Bronchial epithelial cell (primary cell): ENCODE measurements at regions not wholly inside any gene's neighbourhood (a gene's known extent, or its start where the extent isn't known, plus 50 kb on each side); places are given as distances from the start of the nearest gene placed in this dataset.

ENCODE experiments used
- DNase-seq: peaks from one replicate; pipeline ENCODE4 v3.0.0-alpha.2; 2010; ENCODE audit warnings: low read depth
- FAIRE-seq: peaks from 2 replicates; lab custom pipeline; 2011; peaks lifted over from hg19 to GRCh38; lab: Jason Lieb, UNC
- H3K27me3 ChIP-seq: 2 replicates; pipeline ENCODE4 v1.5.1; 2011; ENCODE audit warnings: low read length; ENCODE audit not compliant: control insufficient read depth, insufficient read depth
- H3K36me3 ChIP-seq: 2 replicates; pipeline ENCODE4 v1.5.1; 2011; ENCODE audit warnings: low read length; ENCODE audit not compliant: control insufficient read depth, insufficient read depth
- H3K4me3 ChIP-seq: 2 replicates; pipeline ENCODE4 v1.5.1; 2011; ENCODE audit warnings: mild to moderate bottlenecking, low read depth, low read length, control low read depth
- TF ChIP-seq, protein P1 (sequence below): IDR thresholded peaks from 2 replicates; pipeline ENCODE4 v1.5.1; 2011; ENCODE audit warnings: mild to moderate bottlenecking, moderate library complexity, low read length, control low read depth, inconsistent platforms; ENCODE audit not compliant: insufficient read depth, severe bottlenecking

DNA sequence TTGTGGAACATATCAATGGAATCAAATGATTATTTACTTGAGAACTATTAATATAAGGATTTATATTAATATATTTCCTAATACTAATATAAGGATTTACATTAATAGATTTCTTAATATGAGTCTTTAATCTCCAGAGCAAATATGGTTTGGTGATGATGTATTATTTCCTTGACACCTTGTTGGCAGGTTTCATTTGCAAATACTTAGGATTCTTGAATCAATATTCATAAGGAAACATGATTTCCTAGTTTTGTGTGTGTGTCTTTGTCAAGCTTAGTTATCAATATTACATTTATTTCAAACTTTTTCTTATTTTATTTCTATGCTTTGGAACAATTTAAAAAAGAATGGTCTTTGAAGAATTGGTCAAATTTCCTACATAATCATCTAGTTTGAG is 138.5 kb downstream of the RAB38 start:
- no peak for FAIRE-seq
- Histone ChIP-seq H3K4me3 (no peak overlapping the region), H3K36me3 (no peaks in the 10 kb centered on the region), H3K27me3 (no peaks in the 10 kb centered on the region)
- DNase-seq, result peak; percentile 57
- TF ChIP-seq, protein P1, sequence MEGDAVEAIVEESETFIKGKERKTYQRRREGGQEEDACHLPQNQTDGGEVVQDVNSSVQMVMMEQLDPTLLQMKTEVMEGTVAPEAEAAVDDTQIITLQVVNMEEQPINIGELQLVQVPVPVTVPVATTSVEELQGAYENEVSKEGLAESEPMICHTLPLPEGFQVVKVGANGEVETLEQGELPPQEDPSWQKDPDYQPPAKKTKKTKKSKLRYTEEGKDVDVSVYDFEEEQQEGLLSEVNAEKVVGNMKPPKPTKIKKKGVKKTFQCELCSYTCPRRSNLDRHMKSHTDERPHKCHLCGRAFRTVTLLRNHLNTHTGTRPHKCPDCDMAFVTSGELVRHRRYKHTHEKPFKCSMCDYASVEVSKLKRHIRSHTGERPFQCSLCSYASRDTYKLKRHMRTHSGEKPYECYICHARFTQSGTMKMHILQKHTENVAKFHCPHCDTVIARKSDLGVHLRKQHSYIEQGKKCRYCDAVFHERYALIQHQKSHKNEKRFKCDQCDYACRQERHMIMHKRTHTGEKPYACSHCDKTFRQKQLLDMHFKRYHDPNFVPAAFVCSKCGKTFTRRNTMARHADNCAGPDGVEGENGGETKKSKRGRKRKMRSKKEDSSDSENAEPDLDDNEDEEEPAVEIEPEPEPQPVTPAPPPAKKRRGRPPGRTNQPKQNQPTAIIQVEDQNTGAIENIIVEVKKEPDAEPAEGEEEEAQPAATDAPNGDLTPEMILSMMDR, result no peak

DNA sequence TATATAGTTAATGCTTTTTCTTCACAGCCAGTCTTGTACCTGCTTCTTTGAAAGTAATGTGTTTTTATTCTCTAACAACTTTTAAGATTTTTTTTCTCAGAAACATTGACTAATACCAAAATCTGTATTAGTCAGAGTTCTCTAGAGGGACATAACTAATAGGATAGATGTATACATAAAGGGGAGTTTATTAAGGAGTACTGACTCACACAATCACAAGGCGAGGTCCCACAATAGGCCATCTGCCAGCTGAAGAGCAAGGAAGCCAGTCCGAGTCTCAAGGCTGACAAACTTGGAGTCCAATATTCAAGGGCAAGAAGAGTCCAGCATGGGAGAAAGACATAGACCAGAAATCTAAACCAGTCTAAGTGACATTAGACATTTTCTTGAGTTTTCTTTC is 140.0 kb downstream of the RAB38 start:
- no peak for FAIRE-seq
- Histone ChIP-seq H3K4me3 (no peak overlapping the region), H3K36me3 (no peaks in the 10 kb centered on the region), H3K27me3 (no peaks in the 10 kb centered on the region)
- TF ChIP-seq, protein P1, result no peak
- peak; percentile 69 for DNase-seq

DNA sequence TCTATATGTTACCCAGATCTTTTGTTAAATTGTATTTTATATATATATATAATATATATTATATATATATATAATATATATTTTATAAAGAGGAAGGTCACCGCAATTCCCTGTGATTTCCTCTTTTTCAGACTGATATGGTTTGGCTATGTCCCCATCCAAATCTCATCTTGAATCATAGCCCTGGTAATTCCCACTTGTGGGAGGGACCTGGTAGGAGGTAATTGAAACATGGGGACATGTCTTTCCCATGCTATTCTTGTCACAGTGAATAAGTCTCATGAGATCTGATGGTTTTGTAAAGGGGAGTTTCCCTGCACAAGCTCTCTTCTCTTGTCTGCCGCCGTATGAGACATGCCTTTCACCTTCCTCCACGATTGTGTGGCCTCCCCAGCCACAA is 157.6 kb downstream of the RAB38 start:
- TF ChIP-seq, protein P1, result no peak
- H3K27me3 ChIP-seq, result no peaks in the 10 kb centered on the region
- DNase-seq, result no peak
- no peaks in the 10 kb centered on the region for H3K36me3 ChIP-seq
- no peak for FAIRE-seq
- no peak overlapping the region for H3K4me3 ChIP-seq

DNA sequence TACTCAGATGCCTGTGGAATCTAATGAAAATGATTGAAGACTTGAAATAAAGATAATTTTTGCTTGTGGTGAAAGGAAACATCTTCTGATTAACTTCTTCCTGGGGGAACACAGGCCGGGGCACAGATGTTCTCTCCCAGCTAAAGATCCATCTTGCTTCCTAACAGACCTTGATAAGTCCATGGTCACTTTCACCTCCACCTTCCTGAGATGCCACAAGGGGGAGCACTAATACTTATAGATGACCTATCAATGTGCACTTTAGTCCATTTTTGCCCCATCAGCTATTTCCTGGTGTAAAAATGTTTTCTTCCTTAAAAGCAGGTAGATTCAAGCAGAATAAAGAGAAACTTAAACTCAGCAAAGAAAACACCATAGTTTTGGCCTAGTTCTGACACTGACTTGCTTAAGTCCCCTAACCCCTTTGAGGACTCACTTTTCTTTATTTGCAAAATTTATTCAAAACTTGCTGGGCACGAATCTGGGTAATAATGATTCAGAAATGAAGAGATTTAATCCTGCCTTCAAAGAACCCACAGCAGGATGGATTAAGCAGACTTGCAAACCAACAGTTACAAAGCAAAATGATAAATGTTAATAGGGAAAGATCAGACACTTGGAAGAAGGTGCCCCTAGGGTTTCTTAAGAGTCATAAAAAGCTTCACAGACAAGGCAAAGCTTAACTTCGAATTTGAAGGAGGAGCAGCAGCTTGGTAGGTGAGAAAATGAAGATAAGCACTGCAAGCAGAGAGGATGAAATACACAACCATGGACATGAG is 158.7 kb downstream of the RAB38 start:
- TF ChIP-seq, protein P1, result peak; percentile 65
- no peak overlapping the region for H3K4me3 ChIP-seq
- FAIRE-seq (no peak), DNase-seq (peak; percentile 83)
- no peaks in the 10 kb centered on the region for H3K36me3 ChIP-seq
- H3K27me3 ChIP-seq, result no peaks in the 10 kb centered on the region

DNA sequence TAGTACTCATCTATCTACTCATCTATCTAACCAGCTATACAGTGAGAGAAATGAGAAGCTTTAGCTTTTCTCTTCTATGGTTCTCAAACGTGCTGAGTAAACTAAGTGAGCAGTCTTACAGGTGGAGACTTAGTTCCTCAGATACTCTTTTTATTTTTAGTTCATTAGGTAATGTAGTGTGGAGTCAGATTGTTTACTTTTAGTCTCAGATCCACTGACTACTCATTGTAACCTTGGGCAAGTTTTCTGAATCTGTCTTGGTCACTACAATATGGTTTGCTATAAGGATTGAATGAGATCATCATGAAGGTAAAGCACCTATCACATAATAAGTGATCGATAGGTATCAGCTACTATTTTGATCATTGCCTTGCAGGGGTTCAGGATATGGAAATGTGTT is 160.1 kb downstream of the RAB38 start:
- FAIRE-seq, result no peak
- DNase-seq, result peak; percentile 92
- Histone ChIP-seq H3K4me3 (no peak overlapping the region), H3K27me3 (no peaks in the 10 kb centered on the region), H3K36me3 (no peaks in the 10 kb centered on the region)
- TF ChIP-seq, protein P1, result no peak
